Adrenal gland (tissue), 9 donors: ENCODE measurements at regions not wholly inside any gene's neighbourhood (a gene's known extent, or its start where the extent isn't known, plus 50 kb on each side); places are given as distances from the start of the nearest gene placed in this dataset.

ENCODE experiments used
- DNase-seq, 7 donors: peaks; one replicate each; pipeline ENCODE4 v3.0.0-alpha.2; 2019 to 2020
- H3K27ac ChIP-seq, 5 donors: fragments of 200-600 bp; sonication (generic) in 4 of 5; 1 replicate in 3 of 5; 2 replicates in 2 of 5; pipeline versions ENCODE4 v1.5.1 to v1.8.0; 2016 to 2020; ENCODE audit warnings: mild to moderate bottlenecking in 1 of 5
- H3K27me3 ChIP-seq: fragments of 200-600 bp; 2 replicates; pipeline ENCODE4 v1.8.0; 2021
- H3K36me3 ChIP-seq, 2 donors: fragments of 200-600 bp; replicated peaks in 1 of 2; 1 replicate in 1 of 2; 2 replicates in 1 of 2; pipeline versions ENCODE4 v1.5.1 to v1.8.0; 2018 to 2022
- H3K4me1 ChIP-seq, 2 donors: fragments of 200-600 bp; replicated peaks in 1 of 2; 1 replicate in 1 of 2; 2 replicates in 1 of 2; pipeline versions ENCODE4 v1.5.1 to v1.8.0; 2018 to 2021
- H3K4me3 ChIP-seq, 4 donors: fragments of 200-600 bp; sonication (generic) in 3 of 4; one replicate each; pipeline ENCODE4 v1.5.1; 2016 to 2018
- H3K9me3 ChIP-seq, 3 donors: fragments of 200-600 bp; sonication (generic) in 1 of 3; replicated peaks in 1 of 3; 1 replicate in 2 of 3; 2 replicates in 1 of 3; pipeline versions ENCODE4 v1.5.1 to v1.8.0; 2016 to 2021
- POLR2A ChIP-seq, 2 donors: fragments of 450-650 bp; IDR thresholded peaks; one replicate each; pipeline ENCODE4 v1.6.1; 2017; ENCODE audit warnings: antibody characterized with exemption in 2 of 2, mild to moderate bottlenecking in 2 of 2, moderate library complexity in 1 of 2
- WGBS, 4 donors: extraction: QIAGEN DNeasy Blood & Tissue Kit in 2 of 4; methylation state at CpG; one replicate each; pipeline versions ENCODE4 v1.1.5 to v1.1.7; 2013 to 2017; 5-methylcytosine and 5-hydroxymethylcytosine counted together
- intact Hi-C, 2 donors: fragments of 100-400 bp; cut with DNase I; formaldehyde crosslinking; loops; one replicate each; pipeline versions ENCODE4 v1.14.1 to v1.15.0; 2022 to 2023
- TF ChIP-seq, protein P1 (sequence below), 6 experiments: fragments of 450-650 bp in 4 of 6; fragments of 200-600 bp in 2 of 6; sonication (generic) in 1 of 6; IDR thresholded peaks; 1 replicate in 5 of 6; 2 replicates in 1 of 6; pipeline versions ENCODE4 v1.5.1 to v1.8.0; 2016 to 2021; ENCODE audit warnings: antibody characterized with exemption in 6 of 6, mild to moderate bottlenecking in 2 of 6, moderate library complexity in 1 of 6
- donor health status: healthy with polysubstance abuse.
- donor health status: Bipolar disorder and iron deficiency.
- donor health status: DM: yes; HTN: yes; CAD: no.
- donor health status: DM: no; HTN: no; CAD: no.
- donor health status: DM: no; HTN: no; CAD: no.

DNA sequence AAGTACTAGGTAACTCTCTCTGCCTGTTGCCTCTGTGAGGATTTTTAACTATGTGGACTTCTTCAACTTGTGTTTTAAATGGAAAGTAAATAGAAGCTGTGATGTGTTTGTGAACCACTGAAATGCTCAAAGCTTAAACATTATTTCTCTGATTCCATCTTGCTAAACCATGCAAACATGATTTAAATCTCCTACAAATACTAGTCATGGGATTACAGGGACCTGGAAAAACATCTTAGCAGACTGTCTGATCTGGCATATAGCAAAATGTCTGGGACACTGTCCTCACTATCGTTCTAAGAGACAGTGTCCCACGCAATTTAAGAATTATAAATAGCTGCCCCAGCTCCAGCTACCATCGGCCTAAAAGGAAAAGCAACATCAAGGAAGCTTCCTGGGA lies 914.5 kb upstream of the FAT3 start:
- no peaks in the 10 kb centered on the region for H3K36me3 ChIP-seq
- no peak overlapping the region for H3K27ac ChIP-seq
- H3K9me3 ChIP-seq: no peaks in the 10 kb centered on the region
- H3K4me1 ChIP-seq: no peaks in the 10 kb centered on the region
- 70 to 80% (median 76%) methylated on average over 3 of the region's 3 CpGs for WGBS, 4 donors
- H3K27me3 ChIP-seq: no peaks in the 10 kb centered on the region
- TF ChIP-seq, protein P1, sequence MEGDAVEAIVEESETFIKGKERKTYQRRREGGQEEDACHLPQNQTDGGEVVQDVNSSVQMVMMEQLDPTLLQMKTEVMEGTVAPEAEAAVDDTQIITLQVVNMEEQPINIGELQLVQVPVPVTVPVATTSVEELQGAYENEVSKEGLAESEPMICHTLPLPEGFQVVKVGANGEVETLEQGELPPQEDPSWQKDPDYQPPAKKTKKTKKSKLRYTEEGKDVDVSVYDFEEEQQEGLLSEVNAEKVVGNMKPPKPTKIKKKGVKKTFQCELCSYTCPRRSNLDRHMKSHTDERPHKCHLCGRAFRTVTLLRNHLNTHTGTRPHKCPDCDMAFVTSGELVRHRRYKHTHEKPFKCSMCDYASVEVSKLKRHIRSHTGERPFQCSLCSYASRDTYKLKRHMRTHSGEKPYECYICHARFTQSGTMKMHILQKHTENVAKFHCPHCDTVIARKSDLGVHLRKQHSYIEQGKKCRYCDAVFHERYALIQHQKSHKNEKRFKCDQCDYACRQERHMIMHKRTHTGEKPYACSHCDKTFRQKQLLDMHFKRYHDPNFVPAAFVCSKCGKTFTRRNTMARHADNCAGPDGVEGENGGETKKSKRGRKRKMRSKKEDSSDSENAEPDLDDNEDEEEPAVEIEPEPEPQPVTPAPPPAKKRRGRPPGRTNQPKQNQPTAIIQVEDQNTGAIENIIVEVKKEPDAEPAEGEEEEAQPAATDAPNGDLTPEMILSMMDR (IDR thresholded peaks at IDR 0.05): no peak
- TF ChIP-seq POLR2A (IDR thresholded peaks at IDR 0.05): no peak
- intact Hi-C loops: no loop called here
- H3K4me3 ChIP-seq: no peak overlapping the region
- DNase-seq: no peak

DNA sequence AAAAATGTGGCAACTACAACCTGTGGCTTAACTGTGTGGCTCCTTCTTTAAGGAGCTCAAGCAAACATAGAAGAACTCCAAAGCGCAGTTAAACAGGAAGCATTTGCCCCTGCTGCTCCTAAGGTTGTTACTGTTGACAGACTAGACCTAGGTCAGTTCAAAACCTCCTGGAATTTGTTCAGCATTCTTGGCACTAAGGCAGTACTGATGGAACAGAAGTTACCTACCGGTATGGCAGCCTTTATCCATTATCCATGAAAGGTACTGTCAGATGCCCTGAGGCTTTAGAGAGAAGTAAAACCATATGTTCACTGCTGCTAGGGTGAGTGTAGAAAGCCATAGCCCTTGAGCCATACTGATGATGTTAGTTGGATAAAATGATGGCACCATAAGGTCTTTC lies 916.5 kb upstream of the FAT3 start:
- H3K27ac ChIP-seq: no peak overlapping the region
- H3K9me3 ChIP-seq: no peaks in the 10 kb centered on the region
- H3K4me1 ChIP-seq: no peaks in the 10 kb centered on the region
- no peaks in the 10 kb centered on the region for H3K27me3 ChIP-seq
- no peaks in the 10 kb centered on the region for H3K36me3 ChIP-seq
- intact Hi-C loops: no loop called here
- no peak for DNase-seq
- TF ChIP-seq, protein P1 (IDR thresholded peaks at IDR 0.05): no peak
- no peak for TF ChIP-seq POLR2A (IDR thresholded peaks at IDR 0.05)
- no peak overlapping the region for H3K4me3 ChIP-seq
- 71 to 72% (median 71%) methylated on average over 2 of the region's 2 CpGs for WGBS, 4 donors

DNA sequence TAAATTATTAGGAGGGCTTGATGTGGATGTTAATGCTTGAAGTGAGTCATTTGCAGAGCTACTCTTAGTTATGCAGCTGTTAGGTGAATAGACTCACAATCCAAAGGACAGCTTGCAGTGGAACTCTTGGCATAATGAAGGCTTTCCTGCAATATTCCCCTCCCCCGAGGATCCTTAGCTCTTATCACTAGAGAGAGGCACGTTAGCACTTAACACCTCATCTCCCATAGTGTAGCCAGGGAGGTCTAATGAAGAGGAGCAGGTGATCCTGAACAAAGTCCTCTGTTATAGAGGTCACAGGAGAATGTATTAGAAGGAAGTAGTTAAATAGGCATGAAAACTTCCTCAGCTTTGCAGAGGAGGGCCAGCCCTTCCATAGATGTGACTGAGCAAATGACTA lies 919.2 kb upstream of the FAT3 start:
- Histone ChIP-seq H3K4me1 (no peaks in the 10 kb centered on the region), H3K27ac (no peak overlapping the region), H3K9me3 (no peaks in the 10 kb centered on the region), H3K36me3 (no peaks in the 10 kb centered on the region), H3K27me3 (no peaks in the 10 kb centered on the region), H3K4me3 (no peak overlapping the region)
- no peak for DNase-seq
- TF ChIP-seq POLR2A (IDR thresholded peaks at IDR 0.05): no peak
- TF ChIP-seq, protein P1 (IDR thresholded peaks at IDR 0.05): no peak
- intact Hi-C loops: no loop called here
- WGBS, 4 donors: 33 to 69% (median 54%) methylated on average over 2 of the region's 2 CpGs

DNA sequence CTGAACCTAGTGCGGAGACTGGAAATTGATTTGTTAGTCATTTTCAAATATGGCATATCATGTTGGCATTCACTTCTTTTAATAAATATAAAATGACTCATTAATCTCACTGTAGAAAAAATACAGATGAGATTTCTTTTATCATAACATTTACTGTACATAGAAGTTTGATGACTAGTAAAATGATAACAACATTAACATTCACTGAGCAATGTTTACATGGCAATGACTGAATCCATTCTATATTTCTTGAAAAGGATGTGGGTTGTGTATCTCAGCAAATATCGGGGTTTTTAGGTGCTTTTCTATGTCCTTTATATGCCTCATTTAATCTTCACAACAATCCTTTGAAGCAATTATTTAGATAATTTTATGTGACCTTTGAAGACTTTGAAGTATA lies 920.9 kb upstream of the FAT3 start:
- 77 to 84% (median 79%) methylated on average over 2 of the region's 2 CpGs for WGBS, 4 donors
- DNase-seq: no peak
- no peaks in the 10 kb centered on the region for H3K36me3 ChIP-seq
- no peak overlapping the region for H3K27ac ChIP-seq
- no peaks in the 10 kb centered on the region for H3K4me1 ChIP-seq
- no peaks in the 10 kb centered on the region for H3K27me3 ChIP-seq
- TF ChIP-seq, protein P1 (IDR thresholded peaks at IDR 0.05): no peak
- TF ChIP-seq POLR2A (IDR thresholded peaks at IDR 0.05): no peak
- intact Hi-C loops: no loop called here
- no peaks in the 10 kb centered on the region for H3K9me3 ChIP-seq
- H3K4me3 ChIP-seq: no peak overlapping the region
